HepG2 (cell line): ENCODE measurements at regions not wholly inside any gene's neighbourhood (a gene's known extent, or its start where the extent isn't known, plus 50 kb on each side); places are given as distances from the start of the nearest gene placed in this dataset.

Source experiments
- BCL6 ChIP-seq: IDR thresholded peaks from 2 replicates; pipeline ENCODE4 v1.6.1; 2016; ENCODE audit warnings: missing genetic modification reagents, missing compliant biosample characterization
- DPF2 ChIP-seq: sonication (generic); formaldehyde crosslinking; IDR thresholded peaks from 2 replicates; pipeline ENCODE4 v1.4.0; 2020; ENCODE audit warnings: mild to moderate bottlenecking, low read depth, missing genetic modification reagents, borderline replicate concordance
- GPBP1L1 ChIP-seq: sonication (generic); formaldehyde crosslinking; IDR thresholded peaks from 2 replicates; pipeline ENCODE4 v1.5.0; 2020; ENCODE audit warnings: mild to moderate bottlenecking, missing genetic modification reagents
- HES4 ChIP-seq: sonication (generic); formaldehyde crosslinking; IDR thresholded peaks from 2 replicates; pipeline ENCODE4 v1.9.0; 2021; ENCODE audit warnings: mild to moderate bottlenecking, missing genetic modification reagents, borderline replicate concordance
- HNF1A ChIP-seq, 2 experiments: sonication (generic) in 1 of 2; formaldehyde crosslinking in 1 of 2; IDR thresholded peaks; 2 replicates each; pipeline versions ENCODE4 v1.4.0 to v1.6.1; 2016 to 2020; ENCODE audit warnings: borderline replicate concordance in 1 of 2, low read depth in 1 of 2, mild to moderate bottlenecking in 1 of 2, missing genetic modification reagents in 1 of 2
- MAF1 ChIP-seq: sonication (generic); formaldehyde crosslinking; IDR thresholded peaks from 2 replicates; pipeline ENCODE4 v1.5.0; 2020; ENCODE audit warnings: missing genetic modification reagents, borderline replicate concordance
- MTA1 ChIP-seq: sonication (generic); formaldehyde crosslinking; IDR thresholded peaks from 2 replicates; pipeline ENCODE4 v1.4.0; 2020; ENCODE audit warnings: missing genetic modification reagents, mild to moderate bottlenecking, borderline replicate concordance
- RORA ChIP-seq: sonication (generic); formaldehyde crosslinking; IDR thresholded peaks from 2 replicates; pipeline ENCODE4 v1.5.0; 2020; ENCODE audit warnings: mild to moderate bottlenecking, missing genetic modification reagents, moderate library complexity
- SIX4 ChIP-seq: sonication (generic); formaldehyde crosslinking; IDR thresholded peaks from 2 replicates; pipeline ENCODE4 v1.4.0; 2020; ENCODE audit warnings: missing genetic modification reagents
- SKIL ChIP-seq: sonication (generic); formaldehyde crosslinking; IDR thresholded peaks from 2 replicates; pipeline ENCODE4 v1.8.0; 2022; ENCODE audit warnings: missing genetic modification reagents, mild to moderate bottlenecking, moderate library complexity, borderline replicate concordance
- TSC22D2 ChIP-seq: sonication (generic); formaldehyde crosslinking; IDR thresholded peaks from 2 replicates; pipeline ENCODE4 v1.5.1; 2020; ENCODE audit warnings: missing genetic modification reagents, mild to moderate bottlenecking, borderline replicate concordance
- YEATS2 ChIP-seq: sonication (generic); formaldehyde crosslinking; IDR thresholded peaks from 2 replicates; pipeline ENCODE4 v1.4.0; 2020; ENCODE audit warnings: missing genetic modification reagents, borderline replicate concordance
- ZBTB25 ChIP-seq: IDR thresholded peaks from 2 replicates; pipeline ENCODE4 v1.6.1; 2018; ENCODE audit warnings: missing genetic modification reagents
- ZNF326 ChIP-seq: sonication (generic); formaldehyde crosslinking; IDR thresholded peaks from 2 replicates; pipeline ENCODE4 v1.4.0; 2020; ENCODE audit warnings: missing genetic modification reagents, borderline replicate concordance
- ZNF501 ChIP-seq: sonication (generic); formaldehyde crosslinking; IDR thresholded peaks from 2 replicates; pipeline ENCODE4 v1.5.1; 2020; ENCODE audit warnings: mild to moderate bottlenecking, moderate library complexity, missing genetic modification reagents
- ZNF564 ChIP-seq: sonication (generic); formaldehyde crosslinking; IDR thresholded peaks from 2 replicates; pipeline ENCODE4 v1.8.1; 2023; ENCODE audit warnings: mild to moderate bottlenecking, missing genetic modification reagents
- ZNF605 ChIP-seq: sonication (generic); formaldehyde crosslinking; IDR thresholded peaks from 2 replicates; pipeline ENCODE4 v1.8.0; 2022; ENCODE audit warnings: mild to moderate bottlenecking, missing genetic modification reagents
- ZNF7 ChIP-seq: IDR thresholded peaks from 2 replicates; pipeline ENCODE4 v1.6.1; 2016; ENCODE audit warnings: missing biosample characterization, missing genetic modification reagents
- ZNF83 ChIP-seq: sonication (generic); formaldehyde crosslinking; IDR thresholded peaks from 2 replicates; pipeline ENCODE4 v1.4.0; 2020; ENCODE audit warnings: missing genetic modification reagents, mild to moderate bottlenecking, borderline replicate concordance
- ZSCAN21 ChIP-seq: sonication (generic); formaldehyde crosslinking; IDR thresholded peaks from 2 replicates; pipeline ENCODE4 v1.8.0; 2022; ENCODE audit warnings: mild to moderate bottlenecking, missing genetic modification reagents, moderate library complexity, borderline replicate concordance
- TF ChIP-seq, protein P1 (sequence below): sonication (generic); formaldehyde crosslinking; IDR thresholded peaks from 2 replicates; pipeline ENCODE4 v1.5.1; 2020; ENCODE audit warnings: missing genetic modification reagents, mild to moderate bottlenecking, borderline replicate concordance

- TF ChIP-seq TSC22D2 (no peak), GPBP1L1 (CRISPR knock-in tag) (no peak), HNF1A (IDR thresholded peaks at IDR 0.05; ENCODE audit: low read depth) (peak; percentile 90), HNF1A (CRISPR knock-in tag; IDR thresholded peaks at IDR 0.05; ENCODE audit: borderline replicate concordance) (peak; percentile 95), ZNF326 (no peak), YEATS2 (CRISPR knock-in tag) (no peak), ZNF605 (CRISPR knock-in tag) (no peak), SIX4 (CRISPR knock-in tag) (peak; percentile 54; the same call in 1 of the 2 replicates), MAF1 (CRISPR knock-in tag) (no peak), RORA (no peak), HES4 (CRISPR knock-in tag) (no peak), MTA1 (CRISPR knock-in tag) (no peak), ZBTB25 (CRISPR knock-in tag) (0 out of 2 replicates have a peak, but pooled peaks have one; percentile 46), BCL6 (CRISPR knock-in tag) (peak; percentile 57), ZNF83 (no peak), ZSCAN21 (no peak), ZNF564 (no peak), SKIL (CRISPR knock-in tag) (no peak), ZNF7 (CRISPR knock-in tag) (no peak), DPF2 (CRISPR knock-in tag) (0 out of 2 replicates have a peak, but pooled peaks have one; percentile 25), ZNF501 (no peak)
- TF ChIP-seq, protein P1, sequence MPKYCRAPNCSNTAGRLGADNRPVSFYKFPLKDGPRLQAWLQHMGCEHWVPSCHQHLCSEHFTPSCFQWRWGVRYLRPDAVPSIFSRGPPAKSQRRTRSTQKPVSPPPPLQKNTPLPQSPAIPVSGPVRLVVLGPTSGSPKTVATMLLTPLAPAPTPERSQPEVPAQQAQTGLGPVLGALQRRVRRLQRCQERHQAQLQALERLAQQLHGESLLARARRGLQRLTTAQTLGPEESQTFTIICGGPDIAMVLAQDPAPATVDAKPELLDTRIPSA (CRISPR knock-in tag) = no peak
These were observed 78.5 kb downstream of the MRPL46 start (continued) for GRCh38 chr15:88388686-88389085.
